ENCODE measurements at regions not wholly inside any gene's neighbourhood (a gene's known extent, or its start where the extent isn't known, plus 50 kb on each side); places are given as distances from the start of the nearest gene placed in this dataset.

DNA sequence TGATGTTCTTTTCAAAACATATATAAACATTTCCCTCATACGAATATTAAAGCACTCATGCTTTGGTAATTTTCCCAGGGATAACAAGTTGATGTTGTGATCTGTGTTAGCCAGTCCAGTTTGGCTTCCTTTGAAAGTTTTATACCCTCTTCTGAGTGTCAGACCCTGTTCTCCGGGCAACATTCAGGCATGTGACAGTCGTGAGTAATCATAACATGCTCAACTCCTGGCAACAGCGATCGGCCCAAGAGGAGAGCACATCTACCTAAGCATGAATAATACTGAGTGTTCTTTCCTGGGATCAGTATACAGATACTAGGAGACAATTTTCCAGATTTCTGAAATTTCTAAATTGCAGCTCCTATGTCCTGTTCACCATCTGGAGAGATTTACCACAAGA is 1086.4 kb downstream of the CDH8 start:
- DNase-seq (ENCODE audit: low spot score) (no peak), ATAC-seq (no peak), FAIRE-seq (no peak)
- POLR2A ChIA-PET: no interaction called here
- 0% methylated on average over 5 of the region's 5 CpGs for WGBS (ENCODE audit: low lambda C conversion rate)
- no peak overlapping the region for H3K27ac ChIP-seq (ENCODE audit: extremely low read length, insufficient read depth, low read length)
- no TSS peak for BruUV-seq (replicated peaks)
- H3K79me2 ChIP-seq (ENCODE audit: insufficient read depth, low read length): no peaks in the 10 kb centered on the region
- no peak for TF ChIP-seq ZNF253 (CRISPR knock-in tag; IDR thresholded peaks at IDR 0.05; ENCODE audit: borderline replicate concordance)
- TF ChIP-seq, protein P1, sequence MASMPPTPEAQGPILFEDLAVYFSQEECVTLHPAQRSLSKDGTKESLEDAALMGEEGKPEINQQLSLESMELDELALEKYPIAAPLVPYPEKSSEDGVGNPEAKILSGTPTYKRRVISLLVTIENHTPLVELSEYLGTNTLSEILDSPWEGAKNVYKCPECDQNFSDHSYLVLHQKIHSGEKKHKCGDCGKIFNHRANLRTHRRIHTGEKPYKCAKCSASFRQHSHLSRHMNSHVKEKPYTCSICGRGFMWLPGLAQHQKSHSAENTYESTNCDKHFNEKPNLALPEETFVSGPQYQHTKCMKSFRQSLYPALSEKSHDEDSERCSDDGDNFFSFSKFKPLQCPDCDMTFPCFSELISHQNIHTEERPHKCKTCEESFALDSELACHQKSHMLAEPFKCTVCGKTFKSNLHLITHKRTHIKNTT (CRISPR knock-in tag; IDR thresholded peaks at IDR 0.05): no peak
- TF ChIP-seq, protein P2, sequence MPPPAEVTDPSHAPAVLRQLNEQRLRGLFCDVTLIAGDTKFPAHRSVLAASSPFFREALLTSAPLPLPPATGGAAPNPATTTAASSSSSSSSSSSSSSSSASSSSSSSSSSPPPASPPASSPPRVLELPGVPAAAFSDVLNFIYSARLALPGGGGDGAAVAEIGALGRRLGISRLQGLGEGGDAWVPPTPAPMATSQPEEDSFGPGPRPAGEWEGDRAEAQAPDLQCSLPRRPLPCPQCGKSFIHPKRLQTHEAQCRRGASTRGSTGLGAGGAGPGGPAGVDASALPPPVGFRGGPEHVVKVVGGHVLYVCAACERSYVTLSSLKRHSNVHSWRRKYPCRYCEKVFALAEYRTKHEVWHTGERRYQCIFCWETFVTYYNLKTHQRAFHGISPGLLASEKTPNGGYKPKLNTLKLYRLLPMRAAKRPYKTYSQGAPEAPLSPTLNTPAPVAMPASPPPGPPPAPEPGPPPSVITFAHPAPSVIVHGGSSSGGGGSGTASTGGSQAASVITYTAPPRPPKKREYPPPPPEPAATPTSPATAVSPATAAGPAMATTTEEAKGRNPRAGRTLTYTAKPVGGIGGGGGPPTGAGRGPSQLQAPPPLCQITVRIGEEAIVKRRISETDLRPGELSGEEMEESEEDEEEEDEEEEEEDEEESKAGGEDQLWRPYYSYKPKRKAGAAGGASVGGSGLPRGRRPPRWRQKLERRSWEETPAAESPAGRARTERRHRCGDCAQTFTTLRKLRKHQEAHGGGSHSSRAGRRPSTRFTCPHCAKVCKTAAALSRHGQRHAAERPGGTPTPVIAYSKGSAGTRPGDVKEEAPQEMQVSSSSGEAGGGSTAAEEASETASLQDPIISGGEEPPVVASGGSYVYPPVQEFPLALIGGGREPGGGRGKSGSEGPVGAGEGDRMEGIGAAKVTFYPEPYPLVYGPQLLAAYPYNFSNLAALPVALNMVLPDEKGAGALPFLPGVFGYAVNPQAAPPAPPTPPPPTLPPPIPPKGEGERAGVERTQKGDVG (CRISPR knock-in tag; IDR thresholded peaks at IDR 0.05; ENCODE audit: borderline replicate concordance): no peak
- TF ChIP-seq NR1H2 (CRISPR knock-in tag; IDR thresholded peaks at IDR 0.05; ENCODE audit: borderline replicate concordance, low read depth): no peak
- no peak for TF ChIP-seq ZSCAN29 (CRISPR knock-in tag; conservative IDR thresholded peaks at IDR 0.05)
- TF ChIP-seq, protein P3, sequence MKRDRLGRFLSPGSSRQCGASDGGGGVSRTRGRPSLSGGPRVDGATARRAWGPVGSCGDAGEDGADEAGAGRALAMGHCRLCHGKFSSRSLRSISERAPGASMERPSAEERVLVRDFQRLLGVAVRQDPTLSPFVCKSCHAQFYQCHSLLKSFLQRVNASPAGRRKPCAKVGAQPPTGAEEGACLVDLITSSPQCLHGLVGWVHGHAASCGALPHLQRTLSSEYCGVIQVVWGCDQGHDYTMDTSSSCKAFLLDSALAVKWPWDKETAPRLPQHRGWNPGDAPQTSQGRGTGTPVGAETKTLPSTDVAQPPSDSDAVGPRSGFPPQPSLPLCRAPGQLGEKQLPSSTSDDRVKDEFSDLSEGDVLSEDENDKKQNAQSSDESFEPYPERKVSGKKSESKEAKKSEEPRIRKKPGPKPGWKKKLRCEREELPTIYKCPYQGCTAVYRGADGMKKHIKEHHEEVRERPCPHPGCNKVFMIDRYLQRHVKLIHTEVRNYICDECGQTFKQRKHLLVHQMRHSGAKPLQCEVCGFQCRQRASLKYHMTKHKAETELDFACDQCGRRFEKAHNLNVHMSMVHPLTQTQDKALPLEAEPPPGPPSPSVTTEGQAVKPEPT (CRISPR knock-in tag; IDR thresholded peaks at IDR 0.05; ENCODE audit: low read depth): no peak
- TF ChIP-seq MAFG (CRISPR knock-in tag; IDR thresholded peaks at IDR 0.05): no peak
- no peak for TF ChIP-seq PCBP2 (optimal IDR thresholded peaks at IDR 0.05; ENCODE audit: low read depth, low read length, poor library complexity, severe bottlenecking)
- TF ChIP-seq, protein P4, sequence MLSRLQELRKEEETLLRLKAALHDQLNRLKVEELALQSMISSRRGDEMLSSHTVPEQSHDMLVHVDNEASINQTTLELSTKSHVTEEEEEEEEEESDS (CRISPR knock-in tag; IDR thresholded peaks at IDR 0.05; ENCODE audit: borderline replicate concordance): no peak
- TF ChIP-seq ZNF468 (CRISPR knock-in tag; IDR thresholded peaks at IDR 0.05): no peak
- H2AFZ ChIP-seq (ENCODE audit: low read length): no peak overlapping the region
- intact Hi-C loops (cut with micrococcal nuclease; ENCODE audit: unreplicated experiment) (no loop called here), in situ Hi-C loops (cut with HindIII; ENCODE audit: extremely low pct_ligation_motif_present, low pct_unique_long_range_greater_than_20kb) (loop anchor here (10.0 kb wide), 1 partner anchor 65 kb away; no protein-coding TSS in a partner anchor)
- H3K4me2 ChIP-seq (ENCODE audit: low read depth, low read length): no peak overlapping the region
- peaks cover 78% of the 10 kb centered on the region for H3K9me3 ChIP-seq (ENCODE audit: low read length)
- H4K20me1 ChIP-seq (ENCODE audit: insufficient read depth, low read length): no peaks in the 10 kb centered on the region
- no peaks in the 10 kb centered on the region for H3K27me3 ChIP-seq (ENCODE audit: control insufficient read depth in 1 of 2, insufficient read depth in 2 of 2, low read length in 2 of 2)
- H3K9ac ChIP-seq (ENCODE audit: insufficient read depth, low read depth, low read length): no peak overlapping the region
- CTCF ChIA-PET (ENCODE audit: low intra/inter-chr PET ratio, low total read pairs): no interaction called here
- no peak overlapping the region for H3K4me3 ChIP-seq (replicated peaks in 1 of 3; ENCODE audit: insufficient read depth in 1 of 3, low read depth in 2 of 3, low read length in 3 of 3)
- no peaks in the 10 kb centered on the region for H3K4me1 ChIP-seq (ENCODE audit: insufficient read depth, low read length)
- H3K36me3 ChIP-seq (replicated peaks in 1 of 2; ENCODE audit: control insufficient read depth in 1 of 2, insufficient read depth in 2 of 2, low read length in 2 of 2): no peaks in the 10 kb centered on the region

Data from HepG2 (cell line).